Stimulated activated CD8-positive, alpha-beta memory T cell treated with anti-CD3 and anti-CD28 coated beads, Interleukin-15, amount 100 ng/mL, for 4 hours (primary cell): ENCODE measurements at regions not wholly inside any gene's neighbourhood (a gene's known extent, or its start where the extent isn't known, plus 50 kb on each side); places are given as distances from the start of the nearest gene placed in this dataset.

Experiments
- DNase-seq, 2 donors: peaks; one replicate each; pipeline ENCODE4 v3.0.0-alpha.2; 2020; ENCODE audit warnings: low read depth in 2 of 2

- DNase-seq: no peak
These were observed 216.4 kb upstream of the FOXF1 start for GRCh38 chr16:86293906-86294305.

GRCh38 chr16:86294535-86295196 is 215.7 kb upstream of the FOXF1 start:
- no peak for DNase-seq

GRCh38 chr16:86296256-86296655 is 214.1 kb upstream of the FOXF1 start:
- no peak for DNase-seq

- DNase-seq: no peak
These were observed 212.9 kb upstream of the FOXF1 start for GRCh38 chr16:86297391-86297790.

GRCh38 chr16:86297866-86298757 is 212.2 kb upstream of the FOXF1 start:
- DNase-seq: no peak

- no peak for DNase-seq
These were observed 211.6 kb upstream of the FOXF1 start for GRCh38 chr16:86298758-86299134.

- DNase-seq: no peak
These were observed 210.3 kb upstream of the FOXF1 start for GRCh38 chr16:86299882-86300610.

GRCh38 chr16:86300746-86301481 is 209.4 kb upstream of the FOXF1 start:
- no peak for DNase-seq

GRCh38 chr16:86302421-86303109 is 207.8 kb upstream of the FOXF1 start:
- DNase-seq: no peak

- DNase-seq: no peak
These were observed 206.3 kb upstream of the FOXF1 start for GRCh38 chr16:86303787-86304678.

GRCh38 chr16:86304868-86305267 is 205.5 kb upstream of the FOXF1 start:
- DNase-seq: no peak

- no peak for DNase-seq
These were observed 204.9 kb upstream of the FOXF1 start for GRCh38 chr16:86305440-86305839.

- DNase-seq: no peak
These were observed 204.2 kb upstream of the FOXF1 start for GRCh38 chr16:86306011-86306644.

- DNase-seq: no peak
These were observed 203.4 kb upstream of the FOXF1 start for GRCh38 chr16:86306811-86307513.

- no peak for DNase-seq
These were observed 202.8 kb upstream of the FOXF1 start for GRCh38 chr16:86307514-86307903.

- no peak for DNase-seq
These were observed 201.8 kb upstream of the FOXF1 start for GRCh38 chr16:86308514-86308913.

GRCh38 chr16:86313631-86314030 is 196.7 kb upstream of the FOXF1 start:
- no peak for DNase-seq

- DNase-seq: no peak
These were observed 195.8 kb upstream of the FOXF1 start for GRCh38 chr16:86314402-86315025.
